NK-92 (cell line): ENCODE measurements at regions not wholly inside any gene's neighbourhood (a gene's known extent, or its start where the extent isn't known, plus 50 kb on each side); places are given as distances from the start of the nearest gene placed in this dataset.

Experiments used
- DNase-seq: peaks from one replicate; lab custom pipeline; 2025; ENCODE audit not compliant: unreplicated experiment; lab: John Stamatoyannopoulos, UW

DNA sequence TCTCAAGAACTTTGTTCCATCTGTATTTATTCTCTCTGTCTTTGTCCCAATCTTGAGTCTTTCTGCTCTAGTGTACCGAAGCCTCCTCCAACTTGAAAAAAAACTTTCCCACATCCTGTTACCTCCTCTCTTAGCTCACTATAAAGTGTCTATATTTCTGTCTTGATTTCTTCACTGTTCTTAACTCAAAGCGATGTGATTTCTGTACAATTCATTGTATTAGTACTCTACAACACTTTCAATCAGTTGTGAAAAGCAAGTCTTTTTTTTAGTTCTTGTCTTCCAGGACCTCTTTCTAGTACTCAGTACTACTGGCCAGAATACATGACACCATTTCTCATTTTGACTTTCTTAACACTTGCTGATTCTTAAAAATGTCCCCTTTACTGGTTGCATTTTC lies 353.5 kb upstream of the SATB1 start:
- no peak for DNase-seq

DNA sequence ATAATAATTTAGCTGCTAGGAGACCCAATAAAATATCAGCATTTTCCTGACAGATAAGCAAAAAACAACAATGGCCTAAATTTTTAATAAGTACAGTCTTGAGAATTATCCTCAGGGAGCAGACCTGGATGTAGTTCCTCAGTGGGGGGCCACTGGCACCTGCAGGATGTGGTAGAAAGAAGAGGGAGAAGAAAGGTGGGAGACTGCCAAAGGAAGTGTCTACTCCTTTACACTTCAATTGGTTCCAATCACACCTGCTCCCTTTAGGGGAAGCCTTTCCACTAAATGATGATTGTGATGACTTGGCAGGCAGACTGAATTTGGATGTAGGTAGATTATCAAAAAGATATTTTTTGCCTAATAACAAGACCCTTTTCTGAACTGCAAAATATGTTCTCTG lies 353.0 kb upstream of the SATB1 start:
- no peak for DNase-seq

DNA sequence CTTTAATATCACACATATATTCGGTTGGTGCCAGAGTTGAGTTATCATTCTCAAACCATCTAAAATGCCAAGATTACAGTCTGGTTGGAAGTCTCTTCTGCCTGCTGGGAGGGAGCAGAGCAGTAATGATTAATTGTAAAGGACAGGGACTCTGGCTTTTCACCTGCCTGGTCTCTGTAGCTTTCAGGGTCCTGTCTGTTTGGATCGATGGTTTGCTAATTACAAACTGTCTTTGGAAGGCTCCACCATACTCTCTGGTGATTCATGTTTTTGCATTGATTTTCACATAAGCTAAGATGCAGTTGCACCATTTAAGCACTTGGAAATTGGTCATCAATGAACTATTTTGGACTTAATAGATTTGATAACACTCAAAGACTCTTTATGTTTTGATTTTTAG lies 350.4 kb upstream of the SATB1 start:
- DNase-seq = no peak

DNA sequence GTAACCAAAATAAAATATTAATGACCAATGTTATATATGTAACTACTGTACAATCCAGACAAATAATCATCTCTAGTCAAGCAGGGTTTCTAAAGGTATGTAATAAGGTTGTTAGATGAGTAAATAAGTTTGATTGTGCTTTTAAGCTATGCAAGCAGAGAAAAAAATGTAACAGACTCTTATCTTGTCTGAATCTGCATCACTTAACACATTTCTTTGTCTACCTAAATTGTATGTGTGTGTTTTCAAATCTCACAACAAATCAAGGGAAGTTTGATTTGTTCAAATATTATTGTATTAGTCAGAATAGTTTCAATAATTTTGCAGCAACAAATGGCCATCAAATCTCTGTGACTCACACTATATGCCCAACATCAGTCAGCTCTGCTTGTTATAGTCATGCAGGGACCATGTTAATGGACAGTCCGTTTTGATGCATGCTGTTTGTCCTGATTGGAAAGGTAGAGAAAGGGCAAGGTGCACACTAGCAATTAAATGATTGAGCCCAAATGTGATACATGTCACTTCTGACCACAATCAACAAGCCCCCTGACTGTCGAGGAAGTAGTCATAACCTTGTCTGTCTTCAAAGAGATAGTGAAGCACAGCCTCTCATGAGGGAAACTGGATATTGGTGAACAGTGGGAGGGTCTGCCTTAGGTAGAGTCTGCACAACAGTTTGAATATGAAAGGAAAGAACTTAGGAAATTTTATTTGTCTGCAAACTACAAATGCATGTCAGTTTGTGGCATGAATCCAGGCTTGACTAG lies 349.4 kb upstream of the SATB1 start:
- no peak for DNase-seq

DNA sequence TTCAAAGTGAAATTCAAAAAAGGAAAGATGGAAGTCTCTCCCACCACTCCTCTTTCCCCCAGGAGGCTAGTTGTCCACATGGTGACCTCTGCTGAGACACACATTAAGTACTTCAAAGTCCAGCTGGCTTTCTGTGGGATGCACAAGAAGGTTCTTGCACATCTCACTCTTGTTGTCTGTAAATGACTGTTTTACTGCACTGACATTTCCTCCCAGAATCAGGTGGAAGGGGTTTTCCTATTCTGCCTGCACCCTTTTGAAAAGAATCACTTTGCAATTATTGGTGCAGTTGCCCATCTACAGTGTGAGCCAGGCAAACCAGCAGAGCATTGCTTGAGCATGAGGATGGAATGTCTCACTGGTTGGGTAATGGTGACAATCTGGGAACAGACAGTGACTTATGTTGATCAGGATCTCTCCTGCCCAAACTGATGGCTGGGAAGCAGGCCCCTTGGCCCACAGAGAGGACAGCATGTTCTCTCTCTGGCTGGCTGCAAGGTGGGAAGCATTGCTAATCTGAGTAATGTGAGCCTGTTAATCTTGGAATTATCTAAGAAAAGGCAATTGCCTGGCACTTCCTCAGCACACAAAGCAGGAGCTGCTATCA lies 347.7 kb upstream of the SATB1 start:
- no peak for DNase-seq

DNA sequence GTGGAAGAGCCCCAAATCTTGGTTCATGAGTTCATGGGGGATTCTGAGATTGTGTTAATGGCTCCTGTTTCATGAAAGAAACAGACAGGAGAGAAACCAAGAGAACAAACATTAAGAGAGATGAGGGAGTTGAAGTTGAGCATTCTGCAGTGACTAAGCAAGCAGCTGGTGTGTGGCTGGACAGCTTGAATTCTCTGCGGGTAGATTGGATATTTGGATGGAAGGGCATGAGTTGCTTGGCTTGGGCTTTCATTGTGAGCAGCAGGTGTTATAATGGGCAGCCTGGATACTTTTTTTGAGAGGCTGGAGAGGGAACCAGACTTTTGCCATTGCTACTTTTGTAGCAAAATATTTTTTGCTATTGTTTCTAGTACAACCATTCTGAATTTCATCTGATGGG lies 346.8 kb upstream of the SATB1 start:
- DNase-seq = no peak

DNA sequence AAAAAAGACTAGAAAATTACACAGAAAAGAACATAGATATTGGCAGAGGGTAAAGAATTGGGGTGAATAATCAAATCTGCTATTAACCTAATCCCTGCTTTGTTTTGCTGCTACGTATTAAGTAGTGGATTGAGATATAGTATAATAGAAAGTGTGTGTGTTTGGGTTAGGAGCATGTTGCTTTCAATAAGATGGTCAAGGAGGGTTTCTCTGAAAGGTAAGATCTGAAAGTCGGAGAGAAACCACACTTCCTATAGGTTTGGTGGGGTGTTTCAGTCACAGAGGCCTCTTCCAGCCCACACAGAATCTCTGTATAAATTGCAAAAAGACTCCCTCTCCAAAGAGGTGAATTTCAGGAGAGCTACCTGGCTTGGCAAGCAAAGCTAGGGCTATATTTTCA lies 345.7 kb upstream of the SATB1 start:
- no peak for DNase-seq

DNA sequence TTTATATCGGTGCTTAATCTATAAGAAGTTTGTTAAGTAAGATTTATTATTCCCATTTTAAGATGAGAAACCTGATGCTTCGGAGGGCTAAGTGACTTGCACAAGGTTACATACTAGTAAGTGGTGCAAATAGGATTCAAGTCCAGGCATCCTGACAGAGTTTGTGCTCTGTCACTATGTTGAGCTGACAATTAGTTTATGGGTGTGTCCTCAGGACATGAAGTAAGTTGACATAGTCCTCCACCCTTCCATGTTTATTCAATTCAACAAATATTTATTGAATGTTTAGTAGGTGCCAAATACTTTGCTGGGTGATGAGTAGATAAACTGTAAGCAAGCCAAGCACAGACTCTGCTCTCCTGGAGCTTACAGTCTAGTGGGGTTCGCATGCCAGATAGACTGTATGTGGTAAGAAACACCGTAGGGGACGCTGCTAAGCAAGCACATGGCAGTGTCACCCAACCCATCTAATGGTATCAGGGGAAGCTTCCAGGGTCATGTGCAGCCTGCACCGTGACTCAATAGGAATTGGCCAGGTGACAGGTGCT lies 342.7 kb upstream of the SATB1 start:
- DNase-seq = no peak

DNA sequence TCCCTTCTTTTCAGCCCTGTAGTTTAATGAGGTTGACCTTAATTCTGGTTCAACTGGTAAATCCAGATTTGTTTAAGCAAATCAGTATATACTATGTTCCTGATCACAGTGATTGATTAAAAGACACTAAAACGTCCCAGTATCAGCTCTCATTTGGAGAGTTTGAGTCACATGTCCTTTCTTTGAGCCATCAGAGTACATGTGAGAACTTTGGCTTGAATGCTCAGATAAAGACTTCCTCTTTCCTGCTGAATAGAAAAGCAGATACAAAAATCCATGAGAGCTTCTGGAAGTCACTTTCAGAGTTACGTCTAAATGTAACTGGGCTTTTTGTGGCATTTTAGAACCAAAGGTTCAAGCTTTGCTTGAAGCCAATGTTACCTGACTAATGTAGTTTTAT lies 341.8 kb upstream of the SATB1 start:
- no peak for DNase-seq

DNA sequence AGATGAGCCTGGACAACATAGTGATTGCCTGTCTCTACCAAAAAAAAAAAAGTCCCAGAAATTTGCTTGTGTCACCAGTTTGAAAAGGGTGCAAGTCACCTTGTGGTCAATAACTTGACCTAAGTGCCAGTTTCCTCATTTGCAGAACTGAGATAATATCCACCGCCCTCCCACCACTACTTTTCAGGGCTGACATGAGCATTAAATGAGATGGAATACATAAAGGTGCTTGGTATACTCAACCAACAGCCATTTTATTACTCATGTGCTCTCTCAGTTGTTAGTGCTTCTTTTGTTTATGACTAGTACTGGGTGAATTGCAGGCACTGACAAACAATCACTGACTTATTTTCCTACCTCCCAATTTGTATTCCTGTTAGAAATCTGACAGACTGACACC lies 340.5 kb upstream of the SATB1 start:
- no peak for DNase-seq

DNA sequence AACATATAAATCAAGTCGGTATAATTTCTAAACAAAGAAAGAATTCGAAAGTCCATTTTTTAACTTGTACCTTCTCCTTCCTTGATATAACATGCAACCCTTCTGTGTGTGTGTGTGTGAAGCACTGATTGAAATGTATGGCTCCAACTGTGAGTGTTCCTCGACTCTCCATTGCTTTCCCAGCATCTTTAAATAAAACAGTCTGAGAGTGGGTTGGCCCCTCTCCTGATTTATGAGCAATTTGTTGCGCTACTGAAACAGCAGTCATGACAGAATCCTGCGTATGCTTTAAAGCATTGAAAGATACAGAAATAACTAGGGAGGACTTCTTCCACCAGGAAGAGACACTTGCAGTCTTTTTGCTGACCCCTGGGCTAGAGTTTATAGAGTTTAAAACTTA lies 340.0 kb upstream of the SATB1 start:
- DNase-seq = no peak

DNA sequence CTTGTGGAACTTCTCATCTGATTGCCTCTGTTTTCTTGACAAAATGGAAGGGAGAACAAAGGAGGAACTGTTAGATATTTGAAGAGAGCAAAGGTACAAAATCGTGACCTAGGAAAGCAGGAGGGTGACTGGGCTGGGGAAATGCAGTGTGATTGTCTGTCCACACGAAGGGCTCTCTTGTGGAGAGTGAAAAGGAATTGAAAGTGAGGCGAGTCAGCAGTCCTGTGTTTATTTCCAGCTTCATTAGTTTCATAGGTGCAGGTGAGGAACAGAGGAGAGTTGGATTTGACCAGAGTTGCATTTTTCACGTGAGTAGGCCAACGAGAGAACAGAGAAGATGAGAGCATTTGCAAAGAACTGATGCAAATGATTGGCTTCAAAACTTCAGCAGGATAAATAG lies 336.4 kb upstream of the SATB1 start:
- DNase-seq = no peak

DNA sequence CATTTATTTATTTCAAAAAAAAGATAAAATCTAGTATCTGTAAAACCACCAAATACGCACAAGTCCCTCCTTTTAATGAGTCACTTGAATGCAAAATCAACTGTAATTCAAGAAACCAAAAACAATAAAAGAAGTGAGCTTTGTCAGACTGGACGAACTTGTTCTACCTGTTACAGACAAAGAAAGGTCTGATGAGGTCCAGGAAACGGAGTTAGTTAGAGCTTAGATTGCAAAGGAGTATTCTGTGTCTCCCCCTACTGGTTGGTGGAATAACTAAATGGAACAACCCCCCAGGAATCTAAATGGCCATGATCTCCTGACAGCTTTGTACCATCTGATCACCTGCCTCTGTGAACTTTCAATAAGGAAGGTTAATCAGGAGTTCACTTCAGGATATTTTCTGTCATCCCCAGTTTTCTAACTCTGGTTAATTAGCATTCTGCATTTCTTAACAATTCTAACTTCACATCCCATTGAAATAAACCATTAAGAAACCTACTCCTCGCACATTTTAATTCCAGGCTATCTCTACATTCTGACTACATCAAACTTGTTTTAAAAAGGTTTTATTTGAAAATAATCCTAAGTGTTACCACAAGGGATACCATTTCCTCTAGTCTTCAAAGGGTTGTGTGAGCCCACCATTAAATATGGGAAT lies 333.0 kb upstream of the SATB1 start:
- DNase-seq = no peak

DNA sequence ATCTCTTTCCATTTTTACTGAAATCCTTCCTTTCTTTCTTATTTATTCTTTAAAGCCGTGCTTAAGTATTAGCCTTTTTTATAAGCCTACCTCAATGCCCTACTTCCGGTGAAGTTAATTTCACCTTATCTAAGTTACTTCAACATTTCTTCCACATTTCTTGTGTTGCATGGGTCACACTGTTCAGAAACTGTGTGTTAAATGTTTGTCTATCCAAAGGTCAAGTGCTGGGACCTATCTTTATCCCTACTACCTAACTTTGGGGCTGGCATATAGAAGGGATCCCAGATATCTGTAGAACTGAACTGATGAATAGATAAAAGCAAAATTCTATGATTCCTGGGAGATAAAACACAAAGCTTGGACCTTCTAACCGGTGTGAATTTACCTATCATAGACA lies 332.3 kb upstream of the SATB1 start:
- no peak for DNase-seq

DNA sequence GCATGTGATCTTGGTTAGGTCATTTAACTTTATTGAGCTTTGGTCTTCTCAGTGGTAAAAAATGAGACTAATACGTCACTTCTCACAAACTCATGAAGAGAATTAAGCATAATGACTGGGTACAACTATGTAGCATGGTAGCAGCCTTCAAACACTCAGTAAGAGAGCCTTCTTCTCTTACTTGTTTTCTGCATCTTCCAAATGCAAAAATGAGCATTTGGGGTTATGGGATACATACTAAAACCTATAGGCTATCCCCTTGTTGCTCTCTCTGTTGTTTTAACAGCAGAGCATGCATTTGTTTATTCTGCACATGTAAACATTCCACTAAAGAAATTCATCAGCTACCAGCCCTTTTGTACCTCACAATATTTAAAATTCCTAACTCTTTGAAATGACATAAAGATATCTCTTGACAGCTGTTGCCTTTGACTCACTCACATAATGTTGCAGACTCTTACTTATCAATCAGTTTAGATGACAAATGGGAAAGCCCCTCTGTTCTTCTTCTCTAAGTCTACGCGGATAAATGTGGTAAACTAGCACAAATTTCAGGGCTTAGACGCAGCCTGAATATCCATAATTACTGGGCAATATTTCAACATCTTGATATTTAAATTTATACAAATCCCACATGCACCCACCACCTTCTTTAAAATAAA lies 327.3 kb upstream of the SATB1 start:
- DNase-seq = no peak

DNA sequence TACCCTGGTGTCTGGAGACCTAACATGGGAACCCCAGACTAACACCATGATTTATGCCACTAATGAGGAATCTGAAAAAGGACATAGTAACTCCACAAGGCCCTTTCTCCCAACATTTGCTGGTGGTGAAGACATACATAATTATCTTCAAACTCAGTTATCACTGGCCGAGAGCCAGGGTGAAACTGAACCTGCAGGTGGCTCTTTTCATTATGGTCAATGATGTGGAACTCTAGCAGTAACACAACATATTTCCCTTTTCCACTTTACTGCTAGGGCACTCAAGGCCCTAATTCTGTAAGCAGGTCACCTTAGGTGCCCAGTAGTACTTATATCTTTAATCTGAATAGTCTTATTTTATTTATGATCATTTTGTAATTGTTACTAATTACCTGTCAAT lies 326.4 kb upstream of the SATB1 start:
- no peak for DNase-seq

DNA sequence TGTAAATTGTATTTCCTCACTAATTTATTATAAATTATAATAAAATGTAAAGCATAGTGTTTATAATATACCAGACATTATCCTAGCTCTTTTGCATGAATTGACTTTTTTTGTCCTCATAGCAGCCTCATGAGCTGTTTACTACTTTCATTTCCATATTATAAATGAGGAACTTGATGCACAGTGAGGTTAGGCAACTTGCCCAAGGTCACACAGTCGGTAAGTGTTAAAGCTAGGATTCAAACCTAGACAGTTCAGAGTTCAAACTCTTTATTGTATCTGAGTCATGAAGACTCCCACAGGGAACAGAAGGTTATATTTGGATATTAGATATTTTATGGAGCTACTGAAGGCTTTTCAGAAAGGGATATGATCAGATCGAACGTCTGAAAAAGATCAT lies 322.2 kb upstream of the SATB1 start:
- no peak for DNase-seq

DNA sequence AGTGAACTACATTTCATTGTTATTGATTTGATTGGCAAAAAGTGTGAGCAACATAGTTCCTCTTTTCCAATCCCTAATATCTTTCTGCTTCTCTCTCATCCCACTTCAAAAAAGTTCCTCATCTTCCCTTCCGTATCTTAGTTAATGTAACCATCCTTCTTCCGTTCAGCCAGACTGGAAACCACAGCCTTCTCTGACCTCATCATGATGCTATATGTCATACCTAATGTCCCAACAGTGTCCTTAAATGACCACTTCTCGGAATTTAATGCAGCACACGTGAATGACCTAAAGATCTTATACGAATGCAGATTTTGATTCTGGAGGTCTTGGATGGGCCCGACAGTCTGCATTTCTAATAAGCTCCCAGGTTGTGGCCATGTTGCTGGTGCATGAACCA lies 320.3 kb upstream of the SATB1 start:
- DNase-seq = no peak

DNA sequence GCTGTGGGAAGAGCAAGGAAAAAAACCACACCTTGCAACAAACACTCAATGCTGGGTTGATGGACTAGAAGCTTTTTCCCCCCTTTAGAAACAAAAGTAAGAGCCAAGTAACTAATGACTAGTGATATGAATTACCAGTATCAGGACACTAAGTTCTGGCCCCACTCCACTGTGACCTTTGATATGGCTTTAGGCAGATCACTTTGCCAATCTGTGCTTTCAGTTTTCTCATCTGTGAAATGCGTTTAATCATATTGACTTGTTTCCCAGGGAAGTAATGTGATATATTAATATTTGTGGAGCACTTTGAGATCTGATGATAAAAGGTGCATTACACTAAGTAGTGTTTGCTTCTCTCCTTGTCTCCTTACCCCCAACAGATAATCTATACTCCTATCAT lies 319.3 kb upstream of the SATB1 start:
- no peak for DNase-seq

DNA sequence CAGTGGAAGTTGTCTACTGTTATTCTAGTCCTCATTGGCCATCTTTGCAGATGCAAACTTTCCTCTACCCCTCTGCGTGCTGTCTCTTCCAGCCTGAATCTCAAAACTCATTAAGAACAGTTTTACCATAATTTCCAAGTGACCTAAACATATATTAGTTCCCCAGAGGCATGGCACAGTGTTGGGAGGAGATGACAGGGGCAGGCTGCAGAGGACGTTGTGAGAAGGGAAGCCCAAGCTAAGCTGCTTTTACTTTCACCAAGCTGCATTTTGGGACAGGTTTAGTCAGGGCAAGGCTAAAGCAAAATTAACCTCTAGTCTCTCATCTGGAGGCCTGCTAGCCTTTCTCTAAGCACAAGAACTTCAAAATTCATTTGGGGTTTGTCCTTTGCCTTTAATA lies 318.6 kb upstream of the SATB1 start:
- DNase-seq = no peak

DNA sequence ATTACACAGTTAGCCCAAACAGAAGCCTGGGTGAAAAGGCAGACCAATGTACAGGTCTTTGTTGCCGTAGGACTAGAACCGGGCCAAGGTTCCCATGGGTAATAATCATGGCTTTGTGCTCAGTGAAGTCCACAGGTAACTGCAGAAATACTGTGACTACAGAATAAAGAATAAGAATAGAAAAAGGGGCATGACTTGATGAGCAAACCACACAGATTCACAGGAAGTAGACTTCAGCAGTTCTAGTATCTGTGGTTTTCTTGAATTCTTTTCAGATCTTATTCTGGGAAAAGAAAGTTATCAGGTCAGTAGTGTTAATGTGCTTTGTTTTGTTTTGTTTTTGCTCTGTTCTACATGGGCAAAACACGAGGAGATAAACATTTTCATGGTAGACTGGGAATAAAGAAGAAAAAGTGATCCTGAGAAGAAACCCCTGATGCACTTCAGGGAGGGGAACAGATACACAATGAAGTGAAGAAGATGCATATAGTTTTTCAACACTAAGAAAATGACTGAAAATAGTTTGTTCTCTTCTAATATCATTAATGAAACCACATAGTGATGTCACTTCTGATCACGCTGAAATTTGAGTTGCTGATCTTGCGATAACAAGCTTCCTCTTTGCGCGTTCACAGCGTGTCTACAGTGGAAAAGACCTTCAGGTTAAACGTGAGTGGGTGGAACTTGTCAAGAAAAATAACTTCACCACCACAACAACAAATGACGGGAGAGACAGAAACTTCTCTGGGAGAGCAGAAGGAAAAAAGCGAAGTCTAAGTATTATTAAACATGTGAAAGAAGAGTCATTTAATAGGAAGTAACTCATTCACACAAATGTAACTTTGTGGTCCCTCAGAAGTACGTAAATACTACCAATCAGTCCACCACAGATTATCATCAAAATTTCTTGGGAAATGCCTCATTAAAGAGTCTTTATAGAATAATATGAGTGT lies 315.8 kb upstream of the SATB1 start:
- DNase-seq = no peak
